22Rv1 (cell line): ENCODE measurements at regions not wholly inside any gene's neighbourhood (a gene's known extent, or its start where the extent isn't known, plus 50 kb on each side); places are given as distances from the start of the nearest gene placed in this dataset.
"Not testable (repeated sequence)": the region's sequence is repeated elsewhere in the genome, so short reads cannot be mapped to it uniquely, and the experiment has no call there.

ENCODE experiments used
- ZFX ChIP-seq: fragments of 450-650 bp; IDR thresholded peaks from 2 replicates; pipeline ENCODE4 v1.6.1; 2017; ENCODE audit warnings: antibody characterized with exemption, borderline replicate concordance
- TF ChIP-seq, protein P1 (sequence below): fragments of 450-650 bp; IDR thresholded peaks from 2 replicates; pipeline ENCODE4 v1.5.1; 2017; ENCODE audit warnings: mild to moderate bottlenecking

DNA sequence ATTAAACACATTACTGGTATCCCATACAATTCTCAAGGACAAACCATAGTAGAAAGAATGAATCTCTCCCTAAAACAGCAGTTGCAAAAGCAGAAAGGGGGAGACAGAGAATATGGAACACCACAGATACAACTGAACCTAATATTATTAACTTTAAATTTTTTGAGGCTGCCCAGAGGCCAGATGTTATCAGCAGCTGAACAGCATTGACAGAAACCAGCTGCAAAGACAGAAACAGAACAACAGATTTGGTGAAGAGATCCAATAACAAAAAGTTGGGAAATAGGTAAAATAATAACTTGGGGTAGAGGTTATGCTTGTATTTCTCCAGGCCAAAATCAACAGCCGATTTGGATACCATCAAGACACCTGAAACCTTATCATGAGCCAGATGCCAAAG, 89.0 kb upstream of the VSTM2A start:
- TF ChIP-seq, protein P1, sequence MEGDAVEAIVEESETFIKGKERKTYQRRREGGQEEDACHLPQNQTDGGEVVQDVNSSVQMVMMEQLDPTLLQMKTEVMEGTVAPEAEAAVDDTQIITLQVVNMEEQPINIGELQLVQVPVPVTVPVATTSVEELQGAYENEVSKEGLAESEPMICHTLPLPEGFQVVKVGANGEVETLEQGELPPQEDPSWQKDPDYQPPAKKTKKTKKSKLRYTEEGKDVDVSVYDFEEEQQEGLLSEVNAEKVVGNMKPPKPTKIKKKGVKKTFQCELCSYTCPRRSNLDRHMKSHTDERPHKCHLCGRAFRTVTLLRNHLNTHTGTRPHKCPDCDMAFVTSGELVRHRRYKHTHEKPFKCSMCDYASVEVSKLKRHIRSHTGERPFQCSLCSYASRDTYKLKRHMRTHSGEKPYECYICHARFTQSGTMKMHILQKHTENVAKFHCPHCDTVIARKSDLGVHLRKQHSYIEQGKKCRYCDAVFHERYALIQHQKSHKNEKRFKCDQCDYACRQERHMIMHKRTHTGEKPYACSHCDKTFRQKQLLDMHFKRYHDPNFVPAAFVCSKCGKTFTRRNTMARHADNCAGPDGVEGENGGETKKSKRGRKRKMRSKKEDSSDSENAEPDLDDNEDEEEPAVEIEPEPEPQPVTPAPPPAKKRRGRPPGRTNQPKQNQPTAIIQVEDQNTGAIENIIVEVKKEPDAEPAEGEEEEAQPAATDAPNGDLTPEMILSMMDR: not testable (repeated sequence)
- TF ChIP-seq ZFX: not testable (repeated sequence)
